ENCODE measurements at regions not wholly inside any gene's neighbourhood (a gene's known extent, or its start where the extent isn't known, plus 50 kb on each side); places are given as distances from the start of the nearest gene placed in this dataset.

- H3K4me2 ChIP-seq (ENCODE audit: low read length) = no peak overlapping the region
- ChIA-PET RAD21 (ENCODE audit: low non-redundant PET in 1 of 2, low total read pairs in 2 of 2, uncharacterized antibody in 2 of 2, unreplicated experiment in 2 of 2) (no interaction called here), POLR2A (no interaction called here), CTCF (no interaction called here)
- no peaks in the 10 kb centered on the region for H3K4me1 ChIP-seq (ENCODE audit: control insufficient read depth in 1 of 2, insufficient read depth in 2 of 2, low read length in 2 of 2)
- H3K9me3 ChIP-seq (ENCODE audit: control insufficient read depth in 1 of 2, insufficient read depth in 1 of 2, low read depth in 1 of 2, low read length in 2 of 2) = no peaks in the 10 kb centered on the region
- no peaks in the 10 kb centered on the region for H3K27me3 ChIP-seq (ENCODE audit: insufficient read depth, low read length)
- H3K27ac ChIP-seq (ENCODE audit: low read depth, low read length) = no peak overlapping the region
- no peak overlapping the region for H3K4me3 ChIP-seq (replicated peaks in 1 of 2; ENCODE audit: low read depth in 1 of 2, low read length in 2 of 2)
- H3K79me2 ChIP-seq (ENCODE audit: insufficient read depth, low read length) = no peaks in the 10 kb centered on the region
- ATAC-seq = no peak
- H3K9ac ChIP-seq (ENCODE audit: low read length) = no peak overlapping the region
- no TSS peak for BruUV-seq (replicated peaks)
- no peak overlapping the region for H2AFZ ChIP-seq (ENCODE audit: low read depth, low read length, poor library complexity, severe bottlenecking)
- TF ChIP-seq SP1 (IDR thresholded peaks at IDR 0.05; ENCODE audit: low read depth) = no peak
- TF ChIP-seq POLR2AphosphoS5 (IDR thresholded peaks at IDR 0.05; ENCODE audit: low read depth, low read length) = no peak
- TF ChIP-seq TCF7L2 (IDR thresholded peaks at IDR 0.05; ENCODE audit: borderline replicate concordance, extremely low read depth, insufficient read depth, insufficient read length) = no peak
- no peak for TF ChIP-seq ZBTB33 (IDR thresholded peaks at IDR 0.05; ENCODE audit: extremely low read depth, insufficient replicate concordance, low read length)
- no peak for TF ChIP-seq EZH2phosphoT487 (IDR thresholded peaks at IDR 0.05; ENCODE audit: borderline replicate concordance)
- TF ChIP-seq JUND (IDR thresholded peaks at IDR 0.05) = no peak
- TF ChIP-seq YY1 (IDR thresholded peaks at IDR 0.05; ENCODE audit: extremely low read depth, insufficient replicate concordance, low read depth, low read length) = no peak
- TF ChIP-seq RAD21 (IDR thresholded peaks at IDR 0.05; ENCODE audit: low read depth) = no peak
- no peak for TF ChIP-seq POLR2A (IDR thresholded peaks at IDR 0.05; ENCODE audit: borderline replicate concordance, extremely low read depth, insufficient read depth, insufficient read length)
- no peak for TF ChIP-seq CBX3 (IDR thresholded peaks at IDR 0.05; ENCODE audit: low read depth)
- no peak for TF ChIP-seq ZFX (IDR thresholded peaks at IDR 0.05)
- TF ChIP-seq ZNF274 (IDR thresholded peaks at IDR 0.05; ENCODE audit: low read depth, low read length) = no peak
- no peak for TF ChIP-seq REST (IDR thresholded peaks at IDR 0.05; ENCODE audit: low read depth)
- no peak for TF ChIP-seq FOSL1 (IDR thresholded peaks at IDR 0.05; ENCODE audit: low read depth)
- no peak for TF ChIP-seq ELF1 (IDR thresholded peaks at IDR 0.05; ENCODE audit: borderline replicate concordance, low read depth)
- TF ChIP-seq, protein P1, sequence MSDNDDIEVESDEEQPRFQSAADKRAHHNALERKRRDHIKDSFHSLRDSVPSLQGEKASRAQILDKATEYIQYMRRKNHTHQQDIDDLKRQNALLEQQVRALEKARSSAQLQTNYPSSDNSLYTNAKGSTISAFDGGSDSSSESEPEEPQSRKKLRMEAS (IDR thresholded peaks at IDR 0.05) = no peak
- TF ChIP-seq EZH2 (IDR thresholded peaks at IDR 0.05) = no peak
- TF ChIP-seq, protein P2, sequence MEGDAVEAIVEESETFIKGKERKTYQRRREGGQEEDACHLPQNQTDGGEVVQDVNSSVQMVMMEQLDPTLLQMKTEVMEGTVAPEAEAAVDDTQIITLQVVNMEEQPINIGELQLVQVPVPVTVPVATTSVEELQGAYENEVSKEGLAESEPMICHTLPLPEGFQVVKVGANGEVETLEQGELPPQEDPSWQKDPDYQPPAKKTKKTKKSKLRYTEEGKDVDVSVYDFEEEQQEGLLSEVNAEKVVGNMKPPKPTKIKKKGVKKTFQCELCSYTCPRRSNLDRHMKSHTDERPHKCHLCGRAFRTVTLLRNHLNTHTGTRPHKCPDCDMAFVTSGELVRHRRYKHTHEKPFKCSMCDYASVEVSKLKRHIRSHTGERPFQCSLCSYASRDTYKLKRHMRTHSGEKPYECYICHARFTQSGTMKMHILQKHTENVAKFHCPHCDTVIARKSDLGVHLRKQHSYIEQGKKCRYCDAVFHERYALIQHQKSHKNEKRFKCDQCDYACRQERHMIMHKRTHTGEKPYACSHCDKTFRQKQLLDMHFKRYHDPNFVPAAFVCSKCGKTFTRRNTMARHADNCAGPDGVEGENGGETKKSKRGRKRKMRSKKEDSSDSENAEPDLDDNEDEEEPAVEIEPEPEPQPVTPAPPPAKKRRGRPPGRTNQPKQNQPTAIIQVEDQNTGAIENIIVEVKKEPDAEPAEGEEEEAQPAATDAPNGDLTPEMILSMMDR (IDR thresholded peaks at IDR 0.05 in 2 of 3, conservative IDR thresholded peaks at IDR 0.05 in 1 of 3; ENCODE audit: borderline replicate concordance in 1 of 3, insufficient read depth in 1 of 3, low read depth in 2 of 3, low read length in 2 of 3) = no peak
- TF ChIP-seq SRF (IDR thresholded peaks at IDR 0.05; ENCODE audit: low read depth) = no peak
- no peaks in the 10 kb centered on the region for H4K20me1 ChIP-seq (ENCODE audit: insufficient read depth)
- no peaks in the 10 kb centered on the region for H3K9me2 ChIP-seq (ENCODE audit: insufficient read depth)
- intact Hi-C loops (cut with micrococcal nuclease) = no loop called here
- H3K36me3 ChIP-seq (ENCODE audit: control insufficient read depth in 1 of 2, insufficient read depth in 2 of 2, low read length in 2 of 2) = no peaks in the 10 kb centered on the region
- DNase-seq (ENCODE audit: low read depth, low spot score) = no peak
Observed at GRCh38 chr12:92338102-92338501, 192.5 kb upstream of the BTG1 start.

Data from HCT116 (cell line).